Stimulated activated CD8-positive, alpha-beta memory T cell treated with anti-CD3 and anti-CD28 coated beads, Interleukin-15, amount 100 ng/mL, for 48 hours (primary cell): ENCODE measurements at regions not wholly inside any gene's neighbourhood (a gene's known extent, or its start where the extent isn't known, plus 50 kb on each side); places are given as distances from the start of the nearest gene placed in this dataset.
"Not testable (repeated sequence)": the region's sequence is repeated elsewhere in the genome, so short reads cannot be mapped to it uniquely, and the experiment has no call there.

Source experiments
- DNase-seq, 2 donors: peaks; one replicate each; pipeline ENCODE4 v3.0.0-alpha.2; 2020; ENCODE audit warnings: low read depth in 2 of 2

GRCh38 chr11:81303038-81303664 is 1430.5 kb downstream of the FAM181B start:
- DNase-seq: no peak

DNA sequence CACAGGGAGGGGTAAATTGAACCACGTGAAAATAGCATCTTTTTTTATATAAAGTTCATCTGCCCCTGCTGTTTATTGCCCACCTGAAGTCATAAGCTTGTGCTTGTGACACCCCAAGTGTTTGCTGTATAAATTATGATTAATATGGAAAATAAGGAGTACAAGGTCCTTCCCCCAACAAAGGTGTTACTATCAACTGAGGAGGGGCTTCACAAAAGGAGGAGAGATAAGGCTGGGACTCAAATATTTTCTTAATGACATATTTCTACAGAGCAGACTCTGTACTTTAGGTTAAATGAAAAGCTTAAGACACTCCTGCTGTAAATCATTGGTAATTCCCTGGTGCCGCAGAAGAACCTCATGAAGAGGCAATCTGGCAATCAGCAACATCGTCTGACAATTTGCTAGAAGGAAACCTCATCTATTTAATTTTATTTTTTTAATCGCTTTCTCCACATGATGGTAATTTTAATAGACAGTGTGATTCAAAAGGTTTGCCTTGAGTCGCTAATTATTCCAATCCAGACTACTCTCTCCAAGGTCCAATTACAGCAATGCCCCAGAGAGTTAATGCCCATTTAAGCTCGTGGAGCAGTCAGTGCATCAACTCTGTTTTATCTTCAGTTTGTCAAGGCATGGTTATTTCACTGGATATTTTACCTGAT is 1432.4 kb downstream of the FAM181B start:
- no peak for DNase-seq

DNA sequence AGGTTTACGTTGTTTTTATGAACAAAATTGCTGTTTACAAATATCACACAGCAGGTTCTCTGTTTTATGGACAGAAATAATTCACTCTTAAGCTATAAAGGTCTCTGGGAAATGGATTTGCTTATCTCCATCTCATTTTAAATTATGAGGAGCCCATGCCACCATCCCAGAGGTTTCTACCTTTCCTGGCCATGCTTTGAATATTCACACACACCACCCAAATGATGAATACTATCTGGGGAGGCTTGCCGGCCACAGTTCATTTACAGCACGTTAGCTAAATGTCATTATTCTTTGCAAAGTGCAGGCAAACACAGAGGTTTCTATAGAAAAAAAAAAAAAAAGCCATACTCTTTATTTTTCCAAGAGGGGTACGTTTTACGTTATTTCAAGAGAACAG is 1446.7 kb downstream of the FAM181B start:
- no peak for DNase-seq

DNA sequence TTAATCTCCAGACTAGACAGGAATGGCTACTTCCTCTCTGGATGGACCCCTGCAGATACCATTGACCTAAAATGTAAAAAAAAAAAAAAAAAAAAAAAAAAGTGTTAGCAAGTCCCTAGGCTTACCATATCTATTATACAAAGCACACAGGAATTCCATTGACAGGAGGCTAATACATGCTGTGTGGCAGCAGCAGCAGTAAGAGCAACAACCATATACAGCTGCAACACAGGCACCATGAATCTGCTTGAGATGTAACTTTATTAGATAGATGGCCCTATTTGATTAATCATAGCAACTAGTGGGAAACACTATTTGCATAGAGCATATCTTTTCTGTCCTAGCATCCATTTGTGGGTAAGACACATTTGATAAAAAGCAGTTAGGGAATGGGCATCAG is 1447.1 kb downstream of the FAM181B start:
- DNase-seq: no peak

- DNase-seq: not testable (repeated sequence)
Observed at GRCh38 chr11:81280228-81280627, 1453.4 kb downstream of the FAM181B start.

DNA sequence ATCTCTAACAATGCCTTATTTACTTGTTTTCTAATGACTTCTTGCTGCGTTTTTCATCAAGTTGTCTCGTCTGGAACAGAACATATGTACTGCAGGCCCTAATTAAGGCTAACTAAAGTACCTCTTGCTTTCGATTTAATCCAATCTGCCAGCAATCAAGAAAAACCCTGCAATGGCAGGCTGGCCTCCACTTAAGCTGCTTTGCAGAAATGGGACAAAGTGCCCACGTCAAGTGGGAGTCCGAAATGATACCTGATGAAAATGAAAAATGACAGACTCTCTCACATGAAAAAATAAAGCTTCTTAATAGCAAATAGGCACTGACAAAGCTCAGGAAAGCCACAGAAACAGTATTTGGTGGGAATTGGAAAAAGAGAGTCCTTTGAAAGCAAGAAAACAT is 1454.7 kb downstream of the FAM181B start:
- DNase-seq: no peak

GRCh38 chr11:81270686-81271085 is 1463.0 kb downstream of the FAM181B start:
- DNase-seq: no peak

DNA sequence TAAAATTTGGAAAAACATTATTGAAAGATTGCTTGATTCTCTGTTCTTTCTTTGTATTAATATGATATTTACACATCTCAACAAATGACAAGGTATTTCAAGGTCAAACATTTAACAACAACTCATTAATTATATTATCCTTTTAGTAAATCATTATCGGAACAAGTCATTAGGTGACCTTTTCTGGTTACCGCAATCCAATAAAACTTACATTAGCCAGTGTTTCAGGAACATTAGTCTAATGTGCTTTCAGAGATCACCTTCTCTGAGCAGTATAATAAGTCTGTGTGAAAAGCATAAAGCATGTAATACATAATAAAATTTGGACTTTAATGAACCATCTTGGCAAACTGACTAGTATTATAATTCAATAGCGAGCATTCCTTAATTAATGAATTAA is 1466.4 kb downstream of the FAM181B start:
- DNase-seq: no peak

DNA sequence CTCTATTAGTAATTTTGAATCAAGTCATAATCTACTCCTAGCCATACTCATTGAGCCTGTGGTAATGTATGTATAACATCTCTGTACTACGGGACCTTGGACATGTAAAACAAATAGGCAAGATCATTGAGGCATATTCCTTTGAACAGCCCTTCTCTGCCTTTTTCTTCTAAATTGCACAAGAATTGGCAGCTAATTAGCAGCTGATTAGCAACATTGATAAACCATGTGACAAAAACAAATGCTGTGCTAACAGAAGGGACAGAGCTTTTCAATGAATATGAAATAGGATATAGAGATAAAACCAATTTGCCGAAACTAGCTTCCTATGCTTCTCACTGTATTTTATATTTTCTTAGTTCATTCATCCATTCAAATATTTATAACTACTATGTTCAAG is 1474.2 kb downstream of the FAM181B start:
- no peak for DNase-seq

GRCh38 chr11:81255895-81256294 is 1477.8 kb downstream of the FAM181B start:
- DNase-seq: no peak

DNA sequence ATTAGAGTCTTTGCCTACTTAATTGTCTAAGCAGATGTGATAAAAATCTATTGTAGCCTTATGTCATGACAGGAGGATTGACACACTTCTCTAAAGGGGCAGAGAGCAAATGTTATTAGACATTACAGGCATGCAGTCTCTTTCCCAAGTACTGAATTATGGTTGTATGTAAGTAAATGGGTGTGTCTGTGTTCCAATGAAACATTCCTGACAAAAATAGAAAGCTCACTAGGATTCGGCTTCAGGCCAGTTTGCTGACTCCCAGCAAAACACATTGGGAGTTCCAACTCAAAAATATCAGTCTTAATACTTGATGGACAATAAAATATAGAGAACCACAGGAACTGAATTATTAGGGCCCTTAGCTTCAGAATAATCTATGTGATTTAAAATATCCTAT is 1480.4 kb downstream of the FAM181B start:
- DNase-seq: no peak

- DNase-seq: no peak
Observed at GRCh38 chr11:81246941-81247340, 1486.7 kb downstream of the FAM181B start.

- DNase-seq: no peak
Observed at GRCh38 chr11:81245791-81246190, 1487.9 kb downstream of the FAM181B start.

DNA sequence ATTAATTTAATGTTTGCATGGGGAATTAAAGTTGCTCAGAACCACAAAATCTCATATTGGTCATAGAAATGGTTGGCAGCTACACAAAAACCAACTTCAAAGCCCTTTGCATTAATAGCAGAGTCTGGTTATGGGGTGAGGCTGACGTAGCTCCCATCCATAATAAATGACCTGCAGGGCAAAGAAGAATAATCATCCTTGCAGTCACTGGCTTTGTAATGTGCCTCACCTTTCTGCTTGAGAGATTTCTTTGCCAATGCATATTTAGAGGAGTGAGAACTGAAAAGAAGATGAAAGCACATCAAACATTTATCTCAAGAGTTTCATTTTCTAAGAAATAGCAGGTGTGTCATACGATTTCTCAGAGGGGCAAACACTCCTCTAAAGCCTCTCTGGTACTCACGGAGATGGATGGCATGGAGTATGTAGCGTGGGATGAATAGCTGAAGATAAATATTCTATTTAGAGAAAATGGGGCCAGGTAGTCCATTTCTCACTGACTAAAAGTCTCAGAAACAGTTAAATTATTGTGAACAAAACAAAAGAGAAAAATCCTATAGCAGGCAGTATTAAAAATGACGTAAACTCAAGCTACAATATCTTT is 1491.9 kb downstream of the FAM181B start:
- no peak for DNase-seq

- no peak for DNase-seq
Observed at GRCh38 chr11:81237139-81237538, 1496.5 kb downstream of the FAM181B start.

GRCh38 chr11:81227409-81227808 is 1506.3 kb downstream of the FAM181B start:
- not testable (repeated sequence) for DNase-seq

GRCh38 chr11:81224396-81224795 is 1509.3 kb downstream of the FAM181B start:
- DNase-seq: no peak

- no peak for DNase-seq
Observed at GRCh38 chr11:81222491-81222890, 1511.2 kb downstream of the FAM181B start.

GRCh38 chr11:81220146-81220895 is 1513.3 kb downstream of the FAM181B start:
- DNase-seq: no peak

GRCh38 chr11:81219661-81220060 is 1514.0 kb downstream of the FAM181B start:
- DNase-seq: no peak

DNA sequence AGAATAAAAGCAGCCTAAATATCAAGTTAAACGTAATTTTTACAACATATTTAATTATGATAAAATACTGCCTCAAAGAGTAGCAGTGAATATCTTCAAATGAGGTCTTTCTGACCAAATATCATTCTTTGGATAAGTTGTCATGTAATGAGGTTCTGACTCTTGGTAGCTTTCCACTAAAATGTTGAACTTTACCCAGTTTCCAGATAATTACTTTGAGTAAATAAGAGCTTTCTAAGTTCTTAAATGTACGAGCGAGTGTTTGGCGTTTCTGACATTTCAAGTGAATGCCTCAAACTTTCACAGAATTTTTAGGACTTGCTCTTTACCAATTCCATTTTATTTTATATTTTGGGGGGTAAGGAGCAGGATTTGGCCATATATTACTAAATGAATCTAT is 1515.2 kb downstream of the FAM181B start:
- DNase-seq: no peak

DNA sequence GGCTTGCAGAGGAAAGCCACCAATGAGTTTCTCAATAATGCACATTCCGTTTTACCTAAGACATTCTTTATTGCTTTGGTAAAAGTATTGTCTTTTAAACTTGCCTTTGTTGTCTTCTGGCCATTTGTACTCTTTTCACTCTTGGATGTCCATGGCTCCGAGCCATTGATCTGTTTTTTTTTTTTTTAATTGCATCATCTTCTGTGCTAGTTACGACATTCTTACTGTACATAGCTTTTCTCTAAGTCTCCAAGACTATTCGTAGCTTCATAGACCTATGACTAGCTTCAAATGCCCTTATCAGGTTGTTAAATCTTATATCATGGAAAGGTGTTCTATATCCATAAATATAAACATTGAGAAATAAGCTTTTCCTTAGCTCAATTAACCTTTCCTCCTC is 1522.6 kb downstream of the FAM181B start:
- no peak for DNase-seq
